ENCODE measurements at regions not wholly inside any gene's neighbourhood (a gene's known extent, or its start where the extent isn't known, plus 50 kb on each side); places are given as distances from the start of the nearest gene placed in this dataset.
"Not testable (repeated sequence)": the region's sequence is repeated elsewhere in the genome, so short reads cannot be mapped to it uniquely, and the experiment has no call there.

DNA sequence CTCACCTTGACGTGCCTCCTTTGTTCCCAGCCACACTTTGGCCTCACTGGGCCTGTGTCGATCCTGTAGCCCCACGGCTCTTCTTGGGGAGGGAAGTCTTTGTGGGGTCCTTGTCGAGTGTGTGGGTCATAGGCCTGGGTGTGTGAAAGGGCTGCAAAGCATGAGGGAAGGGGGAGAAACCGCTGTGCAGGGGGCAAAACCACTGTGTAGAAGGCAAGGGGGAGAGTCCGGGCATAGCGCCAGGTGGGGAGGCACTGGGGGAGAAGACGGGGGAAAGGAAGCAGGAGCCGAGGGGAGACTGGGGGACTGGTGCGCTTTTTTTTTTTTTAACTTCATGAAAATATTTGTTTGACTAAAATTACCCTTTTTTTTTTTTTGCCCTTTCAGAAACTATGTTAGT lies 65.1 kb upstream of the RASD2 start:
- no peak for DNase-seq

DNA sequence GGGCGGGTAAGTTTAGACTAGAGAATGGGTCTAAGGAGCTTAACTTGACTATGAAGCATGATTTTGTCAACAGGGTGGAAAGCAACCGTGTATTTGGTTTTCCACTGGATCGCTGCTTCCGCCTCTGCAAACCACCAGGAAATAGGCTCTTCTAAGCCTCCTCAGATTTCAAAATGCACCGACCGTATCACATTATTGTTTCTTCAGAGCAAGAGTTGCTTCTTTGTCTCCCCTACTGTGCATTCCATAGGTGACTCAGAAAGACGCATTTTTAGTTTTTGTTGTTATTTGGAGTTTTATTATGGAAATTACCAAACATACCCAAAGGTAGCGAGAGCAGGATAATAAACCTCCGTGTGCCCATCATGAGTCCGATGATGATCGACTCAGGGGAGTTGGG lies 64.3 kb upstream of the RASD2 start:
- peak; percentile 75 for DNase-seq

DNA sequence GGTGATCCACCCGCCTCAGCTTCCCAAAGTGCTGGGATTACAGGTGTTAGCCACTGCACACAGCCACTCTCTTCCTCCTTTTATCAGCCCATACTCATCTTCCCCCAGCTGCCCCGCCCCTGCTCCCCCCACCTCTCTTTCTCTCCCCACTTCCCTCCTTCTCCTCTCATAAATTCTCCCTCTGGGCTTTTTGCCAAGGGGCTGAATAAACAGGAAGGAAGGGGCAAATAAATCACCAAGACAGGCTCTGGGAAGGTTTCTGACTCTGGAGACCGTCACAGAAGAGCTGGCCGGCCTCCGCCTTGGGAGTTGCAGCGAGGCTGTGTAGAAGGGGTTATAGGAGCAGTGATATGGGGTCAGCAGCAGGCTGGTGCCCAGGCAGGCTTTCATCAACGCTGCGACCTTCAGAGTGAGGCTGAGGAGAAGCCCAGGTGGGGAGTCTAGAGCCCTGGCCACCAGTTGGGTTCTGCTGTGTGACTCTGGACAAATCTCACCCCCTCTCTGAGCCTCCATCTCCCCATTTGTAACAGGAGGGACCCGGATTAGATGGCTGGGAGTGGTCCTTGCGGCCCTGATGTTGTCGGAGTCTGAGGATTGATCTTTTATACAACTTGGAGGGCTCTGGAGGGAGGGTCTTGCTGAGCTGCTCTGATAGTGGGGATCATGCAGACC lies 62.6 kb upstream of the RASD2 start:
- DNase-seq, result peak; percentile 84

DNA sequence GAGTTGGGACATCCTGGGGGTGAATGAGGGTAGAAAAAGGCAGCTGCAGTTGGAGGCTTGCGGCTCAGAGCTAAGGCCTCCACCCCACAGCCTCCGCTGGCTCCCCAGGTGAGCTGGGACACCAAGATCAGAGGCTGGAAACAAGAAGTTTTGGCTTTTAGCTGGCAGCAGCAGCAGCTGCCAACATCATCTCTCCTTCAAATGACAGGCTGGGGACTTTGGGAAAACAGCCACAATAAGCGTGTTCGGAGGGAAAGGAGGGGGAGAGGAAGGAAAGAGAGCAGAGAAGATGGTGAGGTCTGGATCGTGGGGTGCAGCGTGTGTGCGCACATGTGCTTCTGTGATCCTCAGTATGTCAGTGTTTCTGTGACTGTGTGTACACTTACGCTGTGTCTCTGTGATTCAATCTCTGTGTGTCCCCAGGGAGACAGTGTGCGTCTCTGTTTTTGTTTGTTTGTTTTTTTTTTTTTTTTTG lies 62.0 kb upstream of the RASD2 start:
- DNase-seq, result no peak

DNA sequence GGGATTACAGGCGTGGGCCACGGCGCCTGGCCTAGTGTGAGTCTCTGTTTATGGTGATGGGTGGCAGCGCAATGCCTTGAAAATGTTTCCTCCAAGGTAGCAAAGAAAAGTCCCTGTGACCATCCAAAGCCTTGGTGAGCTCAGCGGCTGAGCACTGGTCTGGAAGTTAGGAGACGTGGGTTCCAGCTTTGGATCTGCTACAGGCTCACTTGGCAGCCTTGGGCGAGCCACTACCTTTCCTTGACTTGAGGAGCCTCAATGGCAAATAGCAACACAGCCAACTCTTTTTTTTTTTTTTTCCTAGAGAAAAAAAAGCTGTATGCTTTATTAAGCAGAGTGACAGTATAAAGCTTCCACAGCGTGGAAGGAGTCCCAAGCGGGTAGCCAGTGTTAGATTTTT lies 61.3 kb upstream of the RASD2 start:
- no peak for DNase-seq

DNA sequence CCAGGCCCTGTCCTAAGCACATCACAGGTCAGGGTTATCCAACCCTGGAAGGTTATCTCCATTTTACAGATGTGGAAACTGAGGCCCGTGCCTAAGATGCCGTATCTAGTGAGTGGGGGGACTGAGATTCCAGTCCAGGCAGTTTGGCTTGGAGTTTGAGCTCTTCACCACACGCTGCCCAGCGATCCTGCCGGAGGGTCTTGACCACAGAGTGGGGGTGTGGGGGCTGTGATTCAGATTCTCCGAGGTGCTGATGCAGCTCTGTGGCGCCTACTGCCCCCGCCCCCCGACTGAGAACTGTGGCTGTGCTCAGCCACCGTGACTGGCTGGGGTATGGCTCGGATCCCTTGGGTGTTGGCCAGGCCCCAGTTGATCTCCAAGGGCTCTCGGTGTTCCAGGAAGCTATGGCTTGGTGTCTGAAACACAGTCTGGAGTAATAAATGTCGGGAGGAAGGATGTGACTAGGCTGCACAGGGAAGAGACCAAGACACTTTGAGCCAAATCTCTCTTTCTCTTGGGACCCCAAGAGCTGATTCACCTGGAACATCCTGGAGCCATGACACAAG lies 60.6 kb upstream of the RASD2 start:
- peak; percentile 14 for DNase-seq

DNA sequence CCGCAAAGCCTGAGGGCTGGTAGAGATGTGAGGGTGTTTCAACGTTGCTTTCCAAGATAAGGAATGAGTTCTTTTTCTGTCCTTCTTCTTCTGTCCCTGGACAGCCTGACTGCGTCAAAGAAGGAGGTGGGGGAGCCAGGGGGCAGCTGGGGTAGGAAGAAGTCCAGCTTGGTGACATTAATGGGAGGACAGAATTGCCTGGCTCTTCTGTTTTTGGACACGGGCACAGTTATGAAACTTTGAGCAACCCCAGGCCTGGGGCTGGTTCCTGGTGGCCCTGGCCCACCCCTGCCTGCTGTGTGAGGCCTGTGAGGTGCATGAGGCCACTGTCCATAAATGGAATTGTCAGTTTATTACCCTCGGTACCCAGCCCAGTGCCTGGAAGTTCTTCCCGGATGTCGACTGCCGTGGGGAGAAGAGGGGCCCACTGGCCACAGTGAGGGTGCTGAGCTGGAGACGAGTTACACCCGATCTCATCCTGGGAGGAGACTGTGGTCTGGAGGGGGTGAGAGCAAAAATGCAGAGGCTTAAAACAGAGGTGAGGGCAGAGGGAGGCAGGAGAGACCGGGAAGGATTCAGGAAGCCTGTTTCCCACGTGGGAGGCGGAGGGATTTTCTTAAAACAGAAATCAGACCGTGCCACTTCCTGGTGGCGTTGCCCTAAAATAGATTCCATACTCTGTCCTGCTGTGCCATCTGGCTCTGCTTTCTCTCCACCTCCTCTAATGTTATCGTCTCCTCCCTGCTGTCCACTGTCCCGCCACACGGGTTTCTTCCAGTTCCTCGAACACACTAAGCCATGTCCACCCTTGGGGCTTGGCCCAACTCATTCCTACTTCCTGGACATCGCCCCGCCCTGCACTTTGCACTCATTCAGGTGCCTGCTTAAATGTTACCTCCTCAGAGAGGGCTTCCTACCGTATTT lies 59.7 kb upstream of the RASD2 start:
- no peak for DNase-seq

DNA sequence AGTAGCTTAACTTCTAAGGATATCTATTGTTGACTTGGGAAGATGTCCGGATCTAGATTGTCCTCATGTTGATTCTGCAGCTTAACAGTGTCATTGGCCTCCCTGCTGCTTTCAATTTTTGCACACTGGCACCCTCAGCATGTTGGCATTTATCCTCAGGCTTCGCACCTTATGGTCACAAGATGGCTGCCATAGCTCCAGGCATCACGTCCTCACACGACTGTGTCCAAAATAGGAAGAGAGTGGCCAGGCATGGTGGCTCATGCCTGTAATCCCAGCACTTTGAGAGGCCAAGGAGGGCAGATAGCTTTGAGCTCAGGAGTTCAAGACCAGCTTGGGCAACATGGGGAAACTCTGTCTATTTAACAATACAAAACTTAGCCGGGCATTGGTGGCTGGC lies 58.3 kb upstream of the RASD2 start:
- no peak for DNase-seq

DNA sequence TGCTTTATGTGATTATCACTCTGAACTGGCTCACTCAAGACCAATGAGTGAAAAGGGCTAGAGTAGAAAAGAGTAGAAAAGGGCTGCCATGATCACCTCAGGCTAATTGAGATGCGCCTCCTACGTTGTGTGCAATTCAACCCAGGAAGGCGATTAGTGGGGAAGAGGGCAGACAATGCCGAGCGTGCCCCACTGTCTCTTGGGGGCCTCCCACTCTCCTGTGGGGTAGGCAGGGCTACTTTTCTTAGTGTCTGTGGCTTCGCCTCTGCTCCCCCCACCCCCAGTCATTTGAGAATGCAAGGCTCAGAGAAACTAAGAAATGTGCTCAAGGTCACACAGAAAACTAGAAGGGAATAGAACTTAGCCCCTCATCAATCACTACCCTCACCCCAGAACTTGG lies 57.7 kb upstream of the RASD2 start:
- no peak for DNase-seq

DNA sequence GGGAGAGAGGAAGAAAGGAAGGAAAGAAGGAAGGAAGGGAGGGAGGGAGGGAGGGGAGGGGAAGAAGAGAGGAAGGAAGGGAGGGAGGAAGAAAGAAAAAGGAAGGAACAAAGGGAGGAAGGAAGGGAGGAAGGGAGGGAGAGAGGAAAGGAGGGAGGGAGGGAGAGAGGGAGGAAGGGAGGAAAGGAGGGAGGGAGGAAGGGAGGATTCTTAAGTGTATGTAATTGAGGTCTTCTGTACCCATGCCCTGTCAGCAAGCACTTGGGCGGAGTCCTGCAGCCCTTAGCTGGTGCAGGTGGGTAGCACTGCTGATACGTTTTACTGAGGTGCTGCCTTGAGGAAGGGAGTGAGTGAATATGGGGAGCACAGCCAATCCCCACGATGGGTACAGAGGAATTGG lies 56.9 kb upstream of the RASD2 start:
- no peak for DNase-seq

DNA sequence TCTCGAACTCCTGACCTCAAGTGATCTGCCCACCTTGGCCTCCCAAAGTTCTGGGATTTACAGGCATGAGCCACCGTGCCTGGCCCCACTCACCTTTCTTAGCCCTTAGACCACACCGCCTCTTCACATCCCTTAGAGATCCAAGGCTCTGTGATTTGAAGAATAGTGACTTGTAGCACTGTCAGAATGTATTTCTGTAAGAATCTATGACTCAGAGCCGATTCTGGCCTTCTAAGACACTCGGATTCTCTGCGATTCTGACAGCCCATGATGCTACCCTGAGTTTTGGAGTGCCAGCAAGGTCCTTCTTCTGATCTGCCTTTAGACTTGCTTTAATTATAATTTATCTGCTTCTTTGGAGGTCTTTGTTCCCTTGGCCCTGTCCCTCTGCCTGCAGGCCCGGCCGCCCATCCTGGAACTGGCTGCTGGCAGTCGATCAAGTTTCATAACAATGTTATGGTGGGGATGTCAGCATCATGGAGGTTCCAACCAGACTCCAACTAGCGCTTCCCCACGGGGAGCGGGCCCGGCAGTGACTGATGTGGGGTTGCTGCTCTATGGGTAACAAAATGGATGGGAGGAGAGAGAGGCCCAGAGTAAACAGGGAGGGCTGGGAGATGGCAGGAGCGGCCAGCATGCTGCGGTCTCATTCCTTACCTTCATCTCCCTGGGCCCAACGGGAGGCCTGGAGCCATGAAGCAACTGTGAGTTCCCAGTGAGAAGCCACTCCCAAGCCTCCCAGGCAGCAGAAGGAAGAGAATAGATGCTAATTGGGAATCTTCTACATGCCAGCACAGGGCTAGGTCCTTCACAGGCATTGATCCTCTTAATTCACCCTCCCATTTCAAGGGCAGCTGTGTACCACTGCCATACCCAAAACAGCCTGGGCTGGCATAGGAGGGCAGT lies 55.7 kb upstream of the RASD2 start:
- DNase-seq, result no peak

DNA sequence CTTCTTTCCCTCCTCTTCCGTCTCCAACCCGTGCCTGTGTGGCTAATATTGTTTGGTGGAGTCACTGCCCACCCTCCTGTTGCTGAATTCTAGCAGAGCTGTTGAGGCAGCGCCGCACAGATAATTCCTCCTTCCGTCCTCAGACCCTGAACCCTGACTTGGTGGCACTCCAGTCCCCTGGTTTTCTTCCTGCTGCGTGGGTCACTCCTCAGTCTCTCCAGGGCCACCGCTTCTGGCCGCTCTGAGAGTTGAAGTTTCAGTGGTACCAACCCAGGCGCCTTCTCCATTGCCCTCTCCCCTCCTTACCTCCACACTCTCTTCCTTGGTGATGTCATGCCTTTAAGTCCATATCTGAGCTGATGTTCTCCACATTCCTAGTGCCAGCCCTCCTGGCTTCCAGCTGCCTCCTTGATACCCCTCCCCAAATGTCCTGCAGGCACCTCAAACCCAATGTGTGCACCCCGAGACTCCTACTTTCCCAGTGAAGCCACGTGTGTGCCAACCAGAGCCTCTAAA lies 54.5 kb upstream of the RASD2 start:
- no peak for DNase-seq

DNA sequence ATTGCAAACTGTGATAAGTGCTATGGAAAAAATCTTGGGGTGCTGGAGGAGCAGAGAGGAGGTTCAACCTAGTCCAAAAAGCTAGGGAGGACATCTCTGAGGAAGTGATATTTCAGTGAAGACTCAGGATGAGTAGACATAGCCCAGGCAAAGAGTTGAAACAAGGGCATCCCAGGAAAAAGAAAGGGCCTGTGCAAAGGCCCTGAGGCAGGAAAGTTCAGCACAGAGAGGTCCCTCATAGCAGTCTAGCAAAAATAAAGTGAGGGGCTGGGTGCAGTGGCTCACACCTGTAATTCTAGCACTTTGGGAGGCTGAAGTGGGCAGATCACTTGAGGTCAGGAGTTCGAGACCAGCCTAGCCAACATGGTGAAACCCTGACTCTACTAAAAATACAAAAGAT lies 53.0 kb upstream of the RASD2 start:
- DNase-seq, result not testable (repeated sequence)

DNA sequence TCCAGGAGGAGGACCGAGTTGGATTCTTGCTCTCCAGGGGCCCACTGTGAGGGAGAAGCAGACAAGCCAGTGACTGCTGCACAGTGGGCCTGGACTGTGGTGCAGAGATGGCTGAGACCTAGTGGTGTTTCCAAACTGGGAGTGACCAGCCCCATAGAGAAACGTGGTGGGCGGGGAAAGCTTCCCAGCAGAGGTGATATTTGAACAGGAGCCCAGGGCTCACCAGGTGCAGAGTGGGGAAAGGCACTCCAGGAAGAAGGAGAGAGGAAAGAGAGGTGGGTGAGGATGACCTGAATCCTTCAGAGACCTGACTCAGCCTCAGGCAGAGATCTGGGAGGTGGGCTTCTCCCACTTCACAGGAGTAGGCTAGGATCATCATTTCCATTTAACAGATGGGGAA lies 52.1 kb upstream of the RASD2 start:
- no peak for DNase-seq

DNA sequence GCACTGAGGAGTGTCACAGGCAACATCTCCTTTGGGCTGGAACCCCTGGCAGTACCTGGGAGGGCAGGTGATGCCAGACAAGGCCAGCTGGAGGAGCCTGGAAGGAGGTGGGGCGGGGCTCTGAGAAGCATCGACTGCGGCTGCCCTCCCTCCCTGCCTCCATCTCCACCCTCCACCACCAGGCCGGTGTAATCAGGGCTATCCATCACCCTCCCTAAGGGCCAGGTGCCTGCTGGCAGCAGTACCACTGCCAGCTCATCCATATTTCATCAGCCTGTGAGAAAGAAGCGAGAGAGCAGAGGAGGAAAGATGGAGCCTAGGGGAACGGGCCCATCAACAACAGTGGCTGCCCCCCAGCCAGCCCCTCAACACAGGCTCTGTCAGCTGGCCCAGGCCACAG lies 51.4 kb upstream of the RASD2 start:
- no peak for DNase-seq
